NCI-H187 treated with DMSO at 0.1 percent for 48 hours (cell line): ENCODE measurements at regions not wholly inside any gene's neighbourhood (a gene's known extent, or its start where the extent isn't known, plus 50 kb on each side); places are given as distances from the start of the nearest gene placed in this dataset.
"Not testable (repeated sequence)": the region's sequence is repeated elsewhere in the genome, so short reads cannot be mapped to it uniquely, and the experiment has no call there.

Experiments
- DNase-seq: peaks from one replicate; lab custom pipeline; 2025; lab: John Stamatoyannopoulos, UW

DNA sequence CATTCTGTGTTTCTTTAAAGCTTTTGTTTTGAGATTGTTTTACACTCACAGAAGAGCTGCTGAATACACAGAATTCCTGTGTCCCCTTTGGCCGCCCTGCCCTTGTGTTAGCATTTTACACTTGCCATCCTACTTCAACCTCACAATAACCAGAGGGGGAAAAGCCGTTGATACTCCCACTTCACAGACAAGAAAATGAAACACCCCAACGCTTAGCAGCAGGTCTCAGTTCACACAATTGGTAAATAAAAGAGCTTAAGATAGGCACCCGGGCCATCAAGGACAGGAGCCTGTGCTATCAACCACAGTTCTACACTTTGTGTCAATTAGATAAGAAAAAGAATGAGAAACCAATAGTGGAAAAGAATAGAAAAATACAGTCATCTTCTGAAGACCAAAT lies 178.0 kb downstream of the SYK start:
- no peak for DNase-seq

GRCh38 chr9:90981726-90982125 lies 180.1 kb downstream of the SYK start:
- no peak for DNase-seq

DNA sequence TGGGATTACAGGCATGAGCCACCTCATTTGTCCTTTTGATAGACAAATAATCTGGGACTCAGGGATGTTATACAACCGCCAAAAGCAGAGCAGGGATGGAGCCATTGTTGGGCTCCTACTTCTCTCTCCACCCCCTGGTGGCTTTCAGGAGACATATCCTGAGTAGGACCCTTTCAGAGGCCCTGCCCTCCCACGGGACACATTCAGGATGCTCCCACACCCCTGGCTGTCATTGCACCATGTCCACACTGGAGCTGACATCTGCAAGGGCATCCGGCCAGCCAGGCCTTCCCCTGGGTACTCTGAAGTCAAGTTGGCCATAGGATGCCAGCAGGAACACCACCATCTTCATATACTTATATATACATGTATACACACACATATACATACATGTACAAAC lies 181.8 kb downstream of the SYK start:
- DNase-seq = no peak

DNA sequence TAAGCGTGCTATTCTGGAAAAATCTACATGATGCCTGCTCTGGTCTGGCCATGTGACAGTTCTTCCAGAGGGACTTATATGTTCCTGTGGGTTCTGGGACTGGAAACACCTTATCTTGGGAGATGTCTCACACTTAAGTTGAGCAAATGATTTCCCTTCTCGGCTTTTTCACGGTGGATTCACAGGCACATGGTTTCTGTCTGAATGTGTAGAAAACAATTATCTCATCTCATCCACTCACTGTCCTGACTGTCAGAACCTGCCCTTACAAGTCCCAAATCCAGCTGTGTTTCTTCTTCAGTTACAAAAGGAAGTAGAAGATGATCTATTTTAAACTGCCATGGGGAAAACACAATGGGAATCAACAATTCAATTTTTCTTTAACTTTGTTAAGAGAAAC lies 184.0 kb downstream of the SYK start:
- DNase-seq = no peak

DNA sequence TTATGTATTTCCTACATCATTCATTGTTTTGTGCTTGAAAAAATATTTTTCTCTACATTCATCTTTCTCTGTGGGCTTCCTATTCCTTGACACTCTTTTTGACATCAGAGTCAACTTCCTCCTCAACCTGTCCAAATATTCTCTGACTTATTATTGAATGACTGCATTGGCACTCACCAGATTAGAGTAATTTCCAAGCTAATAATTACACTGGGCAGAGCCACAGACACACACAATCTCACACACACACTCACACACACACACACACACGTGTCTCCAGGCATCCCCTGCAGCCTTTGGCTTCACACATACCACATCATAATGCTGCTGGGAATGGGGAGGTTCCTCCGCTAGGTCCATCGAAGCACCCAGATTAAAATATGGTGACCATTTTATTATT lies 184.5 kb downstream of the SYK start:
- no peak for DNase-seq

GRCh38 chr9:90987566-90987965 lies 185.9 kb downstream of the SYK start:
- no peak for DNase-seq

DNA sequence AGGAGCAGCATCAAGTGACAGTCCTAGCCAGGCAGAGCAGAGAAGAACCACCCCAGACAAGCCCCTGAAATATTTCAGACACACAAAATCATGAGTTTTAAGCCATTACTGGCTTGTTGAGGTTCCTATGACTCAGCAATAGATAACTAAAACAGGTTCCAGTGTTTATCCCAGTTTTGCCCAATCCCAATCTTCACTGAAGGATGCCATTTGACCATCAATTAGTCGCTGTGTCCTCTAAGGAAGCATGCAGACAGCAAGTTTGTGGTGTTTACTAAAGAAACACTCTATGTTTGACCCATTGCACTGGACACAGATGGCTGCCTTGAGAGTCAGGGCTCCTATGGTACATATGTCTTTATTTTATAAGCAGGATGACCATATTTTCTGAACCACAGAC lies 186.7 kb downstream of the SYK start:
- no peak for DNase-seq

GRCh38 chr9:90991953-90992352 lies 190.3 kb downstream of the SYK start:
- DNase-seq = no peak

DNA sequence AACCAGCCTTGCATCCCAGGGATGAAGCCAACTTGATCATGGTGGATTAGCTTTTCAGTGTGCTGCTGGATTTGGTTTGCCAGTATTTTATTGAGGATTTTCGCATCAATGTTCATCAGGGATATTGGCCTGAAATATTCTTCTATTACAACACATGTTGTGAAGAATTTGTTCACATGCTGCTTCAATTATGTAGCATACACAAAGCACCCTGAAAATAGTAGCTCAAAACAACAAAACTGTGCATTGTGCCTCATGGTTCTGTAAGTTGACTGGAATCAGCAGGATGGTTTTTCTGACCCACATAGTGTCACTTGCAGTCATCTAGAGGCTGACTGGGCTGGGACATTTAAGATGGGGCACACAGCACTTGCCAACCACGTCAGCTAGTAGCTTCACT lies 193.9 kb downstream of the SYK start:
- no peak for DNase-seq

DNA sequence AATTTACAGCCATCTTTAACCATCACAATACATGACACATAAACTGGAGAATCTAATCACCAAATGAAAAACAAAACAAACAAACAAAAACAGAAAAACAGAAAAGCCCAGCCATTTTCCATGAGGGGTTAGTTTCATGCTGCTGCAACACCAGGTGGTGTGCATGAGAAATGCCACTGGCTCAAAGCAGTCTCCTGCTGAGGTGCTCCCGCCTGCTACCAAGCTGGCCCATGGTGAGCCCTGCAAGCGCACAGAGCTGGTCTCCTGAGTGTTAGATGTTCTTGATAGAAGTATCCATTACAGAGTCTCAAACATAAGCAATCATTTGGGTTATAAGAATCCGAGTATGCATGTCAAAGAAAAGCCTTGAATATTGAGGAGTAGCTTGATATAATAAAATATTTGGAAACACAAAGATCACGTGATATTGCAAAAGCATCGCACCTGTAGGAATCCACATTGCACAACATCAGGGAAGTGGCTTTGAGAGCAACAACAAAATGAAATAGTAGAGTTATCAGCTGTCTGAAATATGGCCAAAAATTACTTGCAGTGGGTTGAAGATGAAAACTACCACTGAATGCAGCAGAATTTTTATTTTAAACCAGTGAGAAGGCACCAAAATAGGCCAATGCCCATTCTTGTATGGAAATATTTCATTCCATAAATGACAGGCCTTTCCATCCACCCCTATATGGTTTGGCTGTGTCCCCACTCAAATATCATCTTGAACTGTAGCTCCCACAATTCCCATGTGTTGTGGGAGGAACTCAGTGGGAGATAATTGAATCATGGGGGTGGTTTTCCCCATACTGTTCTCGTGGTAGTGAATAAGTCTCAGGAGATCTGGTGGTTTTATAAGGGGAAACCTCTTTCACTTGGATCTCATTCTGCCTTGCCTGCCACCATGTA lies 194.8 kb downstream of the SYK start:
- DNase-seq = no peak

GRCh38 chr9:90998573-90998972 lies 197.0 kb downstream of the SYK start:
- no peak for DNase-seq

DNA sequence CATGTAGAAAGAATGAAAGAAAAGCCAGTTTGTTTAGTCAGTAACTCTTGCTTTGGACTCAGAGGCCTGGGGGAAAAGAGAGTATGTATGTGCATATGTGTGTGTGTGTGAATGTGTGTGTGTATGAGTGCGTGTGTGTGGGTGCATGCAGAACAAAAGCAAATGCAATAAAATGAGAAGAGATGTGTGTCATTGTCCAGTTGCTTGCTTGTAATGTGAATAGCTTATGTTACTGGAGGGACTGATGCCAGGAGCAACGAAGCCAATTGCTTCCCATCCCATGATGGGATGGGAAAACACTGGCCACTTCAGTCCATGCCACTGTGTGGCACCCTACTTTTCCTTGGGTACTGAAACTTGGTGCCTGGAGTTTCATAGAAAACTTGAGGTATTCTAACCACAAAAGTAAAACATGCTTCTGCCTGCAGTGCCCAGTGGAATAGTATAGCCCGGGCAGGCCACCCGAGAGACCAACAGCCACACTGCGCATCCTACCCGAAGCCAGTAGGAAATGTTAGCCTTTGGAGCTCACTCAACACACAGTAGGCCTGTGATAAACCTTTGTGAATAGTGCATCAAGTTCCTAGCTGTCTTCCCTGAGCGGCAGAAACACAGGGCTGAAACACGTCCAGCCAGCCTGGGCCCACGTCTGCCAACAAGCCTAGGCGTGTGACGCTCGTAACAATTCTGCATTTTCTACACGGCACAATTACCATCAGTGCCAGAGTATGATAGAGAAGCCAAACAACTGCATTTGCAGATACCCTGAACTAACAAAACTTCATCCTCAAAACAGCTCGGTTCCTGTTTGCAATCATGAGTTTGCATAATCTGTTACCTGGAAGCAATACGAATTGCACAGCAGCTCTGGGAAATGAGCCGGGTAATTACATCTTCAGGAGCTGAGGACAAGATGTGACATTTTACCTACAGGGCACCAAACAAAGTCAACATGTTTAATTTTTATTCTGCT lies 198.1 kb downstream of the SYK start:
- no peak for DNase-seq

GRCh38 chr9:91001146-91001611 lies 199.6 kb downstream of the SYK start:
- DNase-seq = no peak

GRCh38 chr9:91004484-91004883 lies 202.9 kb downstream of the SYK start:
- no peak for DNase-seq

- DNase-seq = no peak
These were observed 203.4 kb downstream of the SYK start for GRCh38 chr9:91004992-91005391.

DNA sequence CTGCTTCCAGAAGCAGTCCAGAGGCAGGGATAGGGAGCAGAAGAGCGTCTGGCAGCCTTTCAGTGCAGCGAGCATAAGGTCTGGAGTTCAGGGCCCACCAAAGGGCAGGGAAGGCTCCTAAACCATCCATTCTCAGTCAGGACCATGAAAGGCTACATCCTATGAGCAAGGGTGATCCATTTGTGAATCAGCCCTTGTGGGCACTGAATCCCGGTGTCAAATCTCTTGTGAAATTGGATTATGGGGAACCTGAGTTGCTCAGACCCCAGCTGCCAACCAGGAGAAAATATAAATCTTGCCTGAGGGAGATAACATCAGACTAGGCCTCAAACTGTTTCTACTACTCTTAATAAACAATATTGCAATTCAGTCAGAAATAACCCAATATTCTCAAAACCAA lies 204.4 kb downstream of the SYK start:
- DNase-seq = no peak

- DNase-seq = no peak
These were observed 206.9 kb downstream of the SYK start for GRCh38 chr9:91008568-91008967.

GRCh38 chr9:91011891-91012290 lies 210.3 kb downstream of the SYK start:
- no peak for DNase-seq

DNA sequence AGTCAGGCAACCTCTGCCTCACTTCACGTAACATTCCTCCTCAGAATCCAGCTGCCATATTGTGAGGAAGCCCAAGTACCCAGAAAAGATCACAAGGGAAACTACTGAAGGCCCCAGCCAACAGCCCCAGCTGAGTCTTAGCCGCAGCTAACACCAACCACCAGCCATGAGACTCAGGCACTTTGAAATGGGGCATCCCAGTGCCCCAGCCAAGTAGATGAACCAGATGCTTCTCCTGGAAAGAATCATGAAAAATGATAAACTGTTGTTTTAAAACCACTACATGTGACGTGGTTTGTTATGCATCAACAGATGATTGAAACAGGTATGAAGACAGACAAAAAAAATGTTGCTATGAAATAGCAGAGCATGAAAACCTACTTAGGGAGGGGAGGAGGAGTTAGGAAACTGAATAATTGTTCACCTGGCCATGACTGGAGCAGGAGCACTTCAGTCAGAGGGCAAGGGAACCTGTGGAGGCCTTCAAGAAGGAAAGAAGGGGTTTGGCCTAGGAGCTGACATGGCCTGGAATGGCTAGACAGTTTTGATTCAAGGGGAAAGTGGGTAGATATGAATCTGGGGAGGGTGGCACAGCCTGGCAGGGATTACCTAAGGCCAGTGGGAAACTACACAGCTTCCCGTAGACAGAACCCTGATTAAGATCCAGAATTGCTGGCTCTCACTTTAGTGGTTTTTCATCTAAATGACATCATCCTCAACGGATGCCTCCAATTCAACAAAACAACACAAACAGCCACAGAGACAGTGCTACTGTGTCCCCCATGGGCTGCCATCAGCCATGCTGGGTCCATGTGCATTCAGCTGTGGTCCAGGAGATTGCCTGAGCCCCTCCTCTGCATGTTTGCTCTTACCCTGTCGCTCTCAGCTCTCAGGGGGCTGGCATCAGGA lies 211.6 kb downstream of the SYK start:
- no peak for DNase-seq

DNA sequence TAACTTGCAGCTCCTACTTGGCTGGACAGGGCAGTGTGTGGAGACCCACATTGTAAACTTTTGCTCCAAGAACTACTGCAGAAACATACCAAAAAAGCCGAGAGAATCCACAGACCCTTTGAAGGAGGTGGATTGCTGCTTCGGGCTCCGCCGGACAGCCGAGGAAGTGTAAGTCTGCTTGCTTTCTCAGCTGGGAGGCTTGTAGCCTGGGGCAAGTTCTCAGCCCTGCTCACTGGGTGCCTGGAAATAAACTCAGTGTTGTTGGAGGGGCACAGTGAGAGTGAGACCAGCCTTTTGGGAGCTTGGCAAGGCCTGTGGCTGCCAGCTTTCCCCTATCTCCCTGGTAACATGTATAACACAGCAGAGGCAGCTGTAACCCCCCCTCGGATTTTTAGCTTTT lies 215.6 kb downstream of the SYK start:
- no peak for DNase-seq

DNA sequence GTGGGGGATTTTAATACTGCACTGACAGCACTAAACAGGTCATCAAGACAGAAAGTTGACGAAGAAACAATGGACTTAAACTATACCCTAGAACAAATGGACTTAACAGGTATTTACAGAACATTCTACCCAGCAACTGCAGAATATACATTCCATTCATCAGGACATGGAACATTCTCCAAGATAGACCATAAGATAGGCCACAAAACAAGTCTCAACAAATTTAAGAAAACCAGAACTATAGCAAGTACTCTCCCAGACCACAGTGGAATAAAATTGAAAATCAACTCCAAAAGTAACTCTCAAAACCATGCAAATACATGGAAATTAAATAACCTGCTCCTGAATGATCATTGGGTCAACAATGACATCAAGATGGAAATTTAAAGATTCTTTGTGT lies 218.3 kb downstream of the SYK start:
- DNase-seq = not testable (repeated sequence)

DNA sequence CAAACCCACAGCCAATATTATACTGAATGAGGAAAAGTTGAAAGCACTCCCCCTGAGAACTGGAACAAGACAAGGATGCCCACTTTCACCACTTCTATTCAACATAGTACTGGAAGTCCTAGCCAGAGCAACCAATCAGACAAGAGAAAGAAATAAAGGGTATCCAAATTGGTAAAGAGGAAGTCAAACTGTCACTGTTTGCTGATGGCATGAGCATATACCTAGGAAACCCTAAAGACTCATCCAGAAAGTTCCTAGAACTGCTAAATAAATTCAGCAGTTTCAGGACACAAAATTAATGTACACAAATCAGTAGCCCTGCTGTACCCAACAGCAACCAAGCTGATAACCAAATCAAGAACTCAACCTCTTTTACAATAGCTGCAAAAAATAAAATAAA lies 220.0 kb downstream of the SYK start:
- DNase-seq = not testable (repeated sequence)
